ENCODE measurements at regions not wholly inside any gene's neighbourhood (a gene's known extent, or its start where the extent isn't known, plus 50 kb on each side); places are given as distances from the start of the nearest gene placed in this dataset.

DNA sequence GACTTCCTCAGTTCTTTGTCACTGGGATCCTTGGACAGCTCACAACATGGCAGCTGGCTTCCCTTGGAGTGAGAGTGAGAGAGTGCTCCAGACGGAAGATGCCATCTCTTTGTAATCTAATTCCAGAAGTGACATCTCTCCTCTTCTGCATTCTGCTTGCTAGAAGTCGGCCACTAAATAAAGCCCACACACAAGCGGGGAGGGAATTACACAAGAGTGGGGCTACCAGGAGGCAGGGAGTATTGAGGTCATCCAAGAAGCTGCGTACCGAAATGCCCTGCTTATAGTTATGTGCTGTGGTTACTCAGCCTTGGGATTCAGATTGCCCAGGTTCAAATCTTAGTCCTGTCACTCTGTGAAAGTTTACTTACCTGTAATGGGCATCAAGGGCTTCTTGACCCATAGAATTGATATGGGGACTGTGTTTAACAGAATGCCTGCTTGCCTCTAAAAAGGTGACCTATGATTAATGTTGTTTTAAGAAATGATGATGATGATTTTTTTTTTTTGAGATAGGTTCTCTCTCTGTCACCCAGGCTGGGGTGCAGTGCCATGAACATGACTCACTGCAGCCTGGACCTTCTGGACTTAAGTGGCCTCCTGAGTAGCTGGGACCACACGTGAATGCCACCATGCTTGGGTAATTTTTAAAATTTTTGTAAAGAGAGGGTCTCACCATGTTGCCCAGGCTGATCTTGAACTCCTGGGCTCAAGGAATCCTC lies 120.9 kb upstream of the HS3ST2 start:
- ChIA-PET POLR2A (interaction anchor here (0.7 kb wide), 1 partner anchor 1112 kb away, joined by 3 read pairs; no protein-coding TSS in a partner anchor), CTCF (ENCODE audit: low intra/inter-chr PET ratio) (no interaction called here)
- DNase-seq (ENCODE audit: extremely low read depth in 1 of 4, low spot score in 3 of 4) (no peak), ATAC-seq (no peak), FAIRE-seq (no peak)
- no peaks in the 10 kb centered on the region for H3K9me1 ChIP-seq (ENCODE audit: control insufficient read depth, insufficient read depth, low read length)
- H3K9ac ChIP-seq (ENCODE audit: insufficient read depth in 1 of 2, low read depth in 2 of 2, low read length in 2 of 2) = no peak overlapping the region
- intact Hi-C loops (cut with micrococcal nuclease) = no loop called here
- no peaks in the 10 kb centered on the region for H4K20me1 ChIP-seq (replicated peaks; ENCODE audit: control insufficient read depth, insufficient read depth, low read length)
- 0% methylated on average over 6 of the region's 6 CpGs for WGBS (ENCODE audit: insufficient coverage, low coverage, missing lambda C conversion rate)
- H3K4me3 ChIP-seq = no peak overlapping the region
- no peak overlapping the region for H3K4me2 ChIP-seq (ENCODE audit: insufficient read depth, low read length)
- no peak for TF ChIP-seq MAFK (IDR thresholded peaks at IDR 0.05; ENCODE audit: low read length)
- no peak for TF ChIP-seq CBFA2T2 (conservative IDR thresholded peaks at IDR 0.05)
- peak; percentile 52 for TF ChIP-seq ZNF316 (IDR thresholded peaks at IDR 0.05)
- H2AFZ ChIP-seq (ENCODE audit: low read depth, low read length) = no peak overlapping the region
- no peaks in the 10 kb centered on the region for H3K4me1 ChIP-seq (replicated peaks in 1 of 2; ENCODE audit: control insufficient read depth in 2 of 2, insufficient read depth in 2 of 2, low read length in 2 of 2)
- peaks cover 6 to 9% of the 10 kb centered on the region in 2 experiments; a peak in 3 of 5 replicates for H3K27me3 ChIP-seq (ENCODE audit: control insufficient read depth in 2 of 2, insufficient read depth in 2 of 2, low read length in 2 of 2)
- in situ Hi-C loops (cut with MboI) = loop anchor here (10.0 kb wide), 1 partner anchor 1508 kb away; no protein-coding TSS in a partner anchor
- H3K79me2 ChIP-seq (ENCODE audit: control insufficient read depth, insufficient read depth, low read length) = no peaks in the 10 kb centered on the region
- no peaks in the 10 kb centered on the region for H3K36me3 ChIP-seq (ENCODE audit: control insufficient read depth, insufficient read depth, low read length)
- no peaks in the 10 kb centered on the region for H3K9me3 ChIP-seq (replicated peaks; ENCODE audit: control insufficient read depth, insufficient read depth, low read depth, low read length)
- no peak overlapping the region for H3K27ac ChIP-seq (ENCODE audit: extremely low read depth, low read depth, low read length)
- BruUV-seq (replicated peaks) = no TSS peak

DNA sequence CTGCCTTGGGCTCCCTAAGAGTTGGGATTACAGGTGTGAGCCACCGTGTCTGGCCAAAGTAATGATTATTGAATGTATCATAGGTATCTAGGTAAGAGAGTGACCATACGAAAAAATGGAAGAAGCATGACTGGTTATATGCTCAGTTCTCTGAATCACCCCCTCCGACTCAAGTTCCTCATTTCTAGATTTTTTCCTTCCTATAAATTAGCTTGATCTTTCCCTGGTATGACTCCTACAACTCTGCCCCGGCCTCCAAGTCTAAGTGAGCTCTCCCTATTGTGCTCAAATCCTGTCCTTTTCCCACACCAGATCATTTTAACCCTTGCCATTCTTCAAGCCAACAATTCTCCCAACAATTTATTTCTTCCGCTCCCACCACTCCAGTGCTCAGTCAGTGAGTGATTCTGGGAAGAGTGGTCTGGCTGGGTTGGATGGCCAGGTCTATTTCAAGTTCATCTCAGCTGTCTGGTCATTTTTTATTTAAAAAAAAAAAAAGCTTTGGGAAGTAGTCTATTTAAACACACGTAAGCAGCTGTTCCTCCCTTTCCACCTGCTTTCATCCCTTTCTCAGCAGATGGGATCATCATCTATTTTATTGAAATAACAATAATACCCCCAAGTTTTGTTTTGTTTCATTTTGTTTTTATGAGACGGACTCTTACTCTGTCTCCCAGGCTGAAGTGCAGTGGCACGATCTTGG lies 120.2 kb upstream of the HS3ST2 start:
- no peak for FAIRE-seq

More for the DNA sequence above, 120.2 kb upstream of the HS3ST2 start:
- TF ChIP-seq ZFP30 (CRISPR knock-in tag; IDR thresholded peaks at IDR 0.05; ENCODE audit: borderline replicate concordance) (no peak), FUS (optimal IDR thresholded peaks at IDR 0.05; ENCODE audit: low read depth, low read length) (no peak), ESRRB (CRISPR knock-in tag; IDR thresholded peaks at IDR 0.05; ENCODE audit: borderline replicate concordance) (no peak), MECOM (CRISPR knock-in tag; IDR thresholded peaks at IDR 0.05) (no peak), NRF1 (conservative IDR thresholded peaks at IDR 0.05 in 1 of 2, IDR thresholded peaks at IDR 0.05 in 1 of 2) (no peak), MEF2D (tag; conservative IDR thresholded peaks at IDR 0.05; ENCODE audit: low read depth) (no peak), NCOA2 (IDR thresholded peaks at IDR 0.05; ENCODE audit: partially characterized antibody in 2 of 2) (no peak)
- TF ChIP-seq, protein P1, sequence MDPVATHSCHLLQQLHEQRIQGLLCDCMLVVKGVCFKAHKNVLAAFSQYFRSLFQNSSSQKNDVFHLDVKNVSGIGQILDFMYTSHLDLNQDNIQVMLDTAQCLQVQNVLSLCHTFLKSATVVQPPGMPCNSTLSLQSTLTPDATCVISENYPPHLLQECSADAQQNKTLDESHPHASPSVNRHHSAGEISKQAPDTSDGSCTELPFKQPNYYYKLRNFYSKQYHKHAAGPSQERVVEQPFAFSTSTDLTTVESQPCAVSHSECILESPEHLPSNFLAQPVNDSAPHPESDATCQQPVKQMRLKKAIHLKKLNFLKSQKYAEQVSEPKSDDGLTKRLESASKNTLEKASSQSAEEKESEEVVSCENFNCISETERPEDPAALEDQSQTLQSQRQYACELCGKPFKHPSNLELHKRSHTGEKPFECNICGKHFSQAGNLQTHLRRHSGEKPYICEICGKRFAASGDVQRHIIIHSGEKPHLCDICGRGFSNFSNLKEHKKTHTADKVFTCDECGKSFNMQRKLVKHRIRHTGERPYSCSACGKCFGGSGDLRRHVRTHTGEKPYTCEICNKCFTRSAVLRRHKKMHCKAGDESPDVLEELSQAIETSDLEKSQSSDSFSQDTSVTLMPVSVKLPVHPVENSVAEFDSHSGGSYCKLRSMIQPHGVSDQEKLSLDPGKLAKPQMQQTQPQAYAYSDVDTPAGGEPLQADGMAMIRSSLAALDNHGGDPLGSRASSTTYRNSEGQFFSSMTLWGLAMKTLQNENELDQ (CRISPR knock-in tag; IDR thresholded peaks at IDR 0.05; ENCODE audit: borderline replicate concordance) = no peak
- intact Hi-C loops (cut with micrococcal nuclease) (no loop called here), in situ Hi-C loops (cut with MboI) (loop anchor here (10.0 kb wide), 1 partner anchor 1509 kb away; no protein-coding TSS in a partner anchor)
- no peaks in the 10 kb centered on the region for H4K20me1 ChIP-seq (replicated peaks; ENCODE audit: control insufficient read depth, insufficient read depth, low read length)
- CTCF ChIA-PET (ENCODE audit: low intra/inter-chr PET ratio) = no interaction called here
- no peak overlapping the region for H3K4me3 ChIP-seq
- H3K9ac ChIP-seq (ENCODE audit: insufficient read depth in 1 of 2, low read depth in 2 of 2, low read length in 2 of 2) = no peak overlapping the region
- no TSS peak for BruUV-seq (replicated peaks)
- WGBS (ENCODE audit: insufficient coverage, low coverage, missing lambda C conversion rate) = under 1% methylated on average over 8 of the region's 8 CpGs
- POLR2A ChIA-PET = interaction anchor here (0.7 kb wide), 1 partner anchor 1112 kb away, joined by 3 read pairs; no protein-coding TSS in a partner anchor
- ATAC-seq = no peak
- H3K4me1 ChIP-seq (replicated peaks in 1 of 2; ENCODE audit: control insufficient read depth in 2 of 2, insufficient read depth in 2 of 2, low read length in 2 of 2) = no peaks in the 10 kb centered on the region
- H3K27ac ChIP-seq (ENCODE audit: extremely low read depth, low read depth, low read length) = no peak overlapping the region
- H3K27me3 ChIP-seq (ENCODE audit: control insufficient read depth in 2 of 2, insufficient read depth in 2 of 2, low read length in 2 of 2) = peaks cover 6 to 9% of the 10 kb centered on the region in 2 experiments; a peak in 3 of 5 replicates
- H3K9me3 ChIP-seq (replicated peaks; ENCODE audit: control insufficient read depth, insufficient read depth, low read depth, low read length) = no peaks in the 10 kb centered on the region
- H3K9me1 ChIP-seq (ENCODE audit: control insufficient read depth, insufficient read depth, low read length) = no peaks in the 10 kb centered on the region
- no peaks in the 10 kb centered on the region for H3K36me3 ChIP-seq (ENCODE audit: control insufficient read depth, insufficient read depth, low read length)
- H3K79me2 ChIP-seq (ENCODE audit: control insufficient read depth, insufficient read depth, low read length) = no peaks in the 10 kb centered on the region
- DNase-seq (ENCODE audit: extremely low read depth in 1 of 4, low spot score in 3 of 4) = no peak
- H2AFZ ChIP-seq (ENCODE audit: low read depth, low read length) = no peak overlapping the region
- no peak overlapping the region for H3K4me2 ChIP-seq (ENCODE audit: insufficient read depth, low read length)

All from K562 (cell line).